SKM-1 treated with dmso at 0.1 percent for 144 hours (cell line): ENCODE measurements at regions not wholly inside any gene's neighbourhood (a gene's known extent, or its start where the extent isn't known, plus 50 kb on each side); places are given as distances from the start of the nearest gene placed in this dataset.
"Not testable (repeated sequence)": the region's sequence is repeated elsewhere in the genome, so short reads cannot be mapped to it uniquely, and the experiment has no call there.

ENCODE experiments used
- DNase-seq: peaks from one replicate; lab custom pipeline; 2025; ENCODE audit not compliant: unreplicated experiment; lab: John Stamatoyannopoulos, UW

DNA sequence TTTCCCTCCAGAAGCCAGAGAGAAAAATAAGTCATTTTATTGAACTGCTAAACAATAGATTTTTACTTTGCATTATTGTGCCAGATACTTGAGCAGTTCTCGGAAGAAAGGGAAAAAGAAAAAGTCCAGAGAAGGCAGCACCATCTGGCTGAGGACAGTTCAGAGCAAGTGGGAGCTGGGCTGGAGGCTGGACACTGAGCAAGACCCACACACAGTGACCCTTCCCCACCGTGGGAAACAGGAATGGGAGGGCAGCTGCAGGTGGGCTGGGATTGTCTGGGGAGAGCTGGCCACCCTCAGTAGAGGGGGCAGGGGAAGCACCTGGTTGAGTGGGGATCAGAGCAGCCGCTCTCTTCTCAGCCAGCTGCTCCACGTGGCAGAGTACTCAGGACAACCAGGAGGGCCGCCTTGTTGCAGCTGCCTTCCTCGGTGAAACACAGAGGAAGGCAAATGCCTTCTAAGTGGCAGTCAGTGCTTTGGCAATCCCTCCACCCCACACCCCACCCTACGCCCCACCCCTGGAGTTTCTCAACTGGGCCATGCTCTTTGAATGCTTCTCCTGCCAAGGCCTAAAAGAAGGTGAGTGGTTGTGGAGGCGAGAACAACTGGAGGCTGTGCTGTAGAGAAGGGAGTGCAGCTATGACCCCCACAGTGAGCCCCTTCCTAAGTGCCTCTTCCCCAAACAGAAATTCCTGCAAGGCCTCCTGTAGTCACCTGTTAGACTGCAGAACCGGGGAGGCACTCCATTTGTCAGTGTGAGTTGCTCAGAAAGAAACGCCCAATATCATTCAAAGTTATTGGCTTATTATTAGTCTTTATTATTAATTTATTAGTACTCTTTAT, 179.3 kb downstream of the ZIC5 start:
- no peak for DNase-seq

- DNase-seq: no peak
Observed at GRCh38 chr13:99782669-99783068, 188.9 kb downstream of the ZIC5 start.

DNA sequence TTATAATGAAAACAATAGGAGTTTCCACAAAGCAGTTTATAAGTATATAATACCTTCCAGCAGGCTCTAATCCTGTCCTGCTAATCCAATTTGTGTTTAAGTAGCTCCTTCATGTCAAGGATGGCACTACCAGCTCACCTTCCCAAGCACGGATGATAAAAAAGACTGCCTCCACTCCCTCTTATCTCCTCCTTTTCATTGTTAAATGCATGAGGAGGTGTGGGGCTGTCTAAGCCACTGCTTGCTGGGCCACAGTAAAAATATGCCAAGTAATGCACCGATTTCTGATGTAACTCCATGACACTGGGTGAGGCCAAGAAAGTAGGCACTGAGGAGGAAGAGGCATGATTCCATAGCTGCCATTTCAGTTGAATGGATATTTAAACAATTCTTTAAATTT, 193.1 kb downstream of the ZIC5 start:
- no peak for DNase-seq

GRCh38 chr13:99777873-99778272, 193.7 kb downstream of the ZIC5 start:
- no peak for DNase-seq

DNA sequence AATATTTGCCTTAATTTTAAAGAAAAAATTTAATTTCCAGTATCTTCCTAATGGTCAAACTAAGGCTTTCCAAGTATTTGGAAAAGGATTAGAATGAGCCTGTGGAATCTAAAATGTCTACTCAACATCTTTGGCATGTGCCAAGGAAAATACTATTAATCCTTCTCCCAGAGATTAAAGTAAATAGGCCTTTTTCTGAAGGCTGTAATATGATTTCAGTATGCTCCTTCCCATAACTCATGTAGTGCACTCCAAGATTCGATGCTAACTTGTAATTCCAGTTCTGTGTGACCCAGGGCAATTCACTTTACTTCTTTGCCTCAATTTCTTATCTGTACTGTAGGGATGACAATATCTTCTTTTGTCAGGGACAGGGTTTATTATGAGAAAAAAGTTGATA, 196.9 kb downstream of the ZIC5 start:
- no peak for DNase-seq

DNA sequence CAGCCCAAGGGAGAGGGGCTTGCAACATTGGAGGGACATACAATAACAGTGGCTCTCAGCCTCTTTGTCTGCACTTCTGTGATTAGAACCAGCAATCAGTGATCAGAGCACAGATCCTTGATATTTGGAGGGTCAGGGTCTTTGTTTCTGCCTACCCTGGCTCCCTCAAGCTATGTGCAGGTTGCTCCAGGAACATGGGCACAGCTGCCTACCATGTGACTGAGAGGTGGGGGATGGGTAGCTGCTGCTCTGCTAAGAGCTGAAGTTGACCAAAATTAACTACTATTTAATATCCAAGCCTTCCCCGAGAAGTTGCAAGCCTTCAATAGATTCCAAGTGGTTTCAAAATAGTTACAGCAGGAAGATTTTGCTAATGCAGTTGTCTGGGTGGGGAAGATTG, 202.6 kb downstream of the ZIC5 start:
- no peak for DNase-seq

DNA sequence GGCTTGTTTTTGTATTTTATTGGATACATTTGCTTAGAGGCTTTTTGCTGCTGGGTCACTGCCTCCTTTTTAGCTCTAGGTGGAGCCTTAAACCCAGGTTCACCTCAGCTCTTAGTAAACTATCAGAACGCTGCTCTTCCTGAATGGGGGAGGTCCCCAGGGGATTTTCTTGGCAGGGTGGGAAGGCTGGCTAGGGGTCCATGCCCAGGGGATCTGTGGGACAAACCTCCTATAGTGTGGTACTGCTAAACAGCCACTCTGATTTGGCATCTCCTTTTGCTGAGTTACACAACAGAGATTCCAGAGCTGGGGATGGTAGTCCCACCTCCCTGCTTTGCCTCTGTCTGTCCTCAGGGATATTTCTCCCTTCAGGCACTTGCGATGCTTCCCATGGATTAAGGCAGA, 204.9 kb downstream of the ZIC5 start:
- DNase-seq: no peak

GRCh38 chr13:99765869-99766268, 205.7 kb downstream of the ZIC5 start:
- no peak for DNase-seq

DNA sequence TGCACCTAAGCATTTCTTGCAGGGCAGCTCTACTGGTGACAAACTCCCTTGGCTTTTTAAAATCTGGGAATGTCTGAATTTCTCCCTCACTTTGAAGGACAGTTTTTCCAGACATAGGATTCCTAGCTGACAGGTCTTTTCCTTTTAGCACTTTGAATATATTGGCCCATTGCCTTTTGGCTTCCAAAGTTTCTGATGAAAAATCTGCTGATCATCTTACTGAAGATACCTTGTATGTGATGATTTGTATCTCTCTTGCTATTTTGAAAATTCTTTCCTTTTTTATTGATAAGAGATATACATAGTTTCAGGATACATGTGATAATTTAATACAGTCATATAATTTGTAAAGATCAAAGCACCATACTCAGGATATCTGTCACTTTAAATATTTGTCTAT, 211.1 kb downstream of the ZIC5 start:
- no peak for DNase-seq

DNA sequence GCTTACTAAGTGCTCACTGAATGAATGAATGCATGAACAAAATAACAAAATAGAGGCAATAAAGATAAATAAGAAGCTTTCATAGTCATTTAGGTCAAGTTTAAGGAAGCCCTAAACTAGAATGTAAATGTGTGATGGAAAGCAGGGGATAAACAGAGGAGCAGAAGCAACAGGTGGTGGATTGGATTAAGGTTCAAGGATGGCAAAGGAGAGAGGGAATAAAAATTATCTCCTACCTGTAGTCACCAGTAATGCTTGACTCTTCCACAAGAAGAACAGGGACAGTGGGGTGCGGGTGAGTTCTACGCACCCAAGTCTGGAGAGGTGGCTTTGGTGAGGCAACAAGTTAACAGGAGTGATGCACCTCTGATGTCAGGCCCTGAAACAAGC, 212.4 kb downstream of the ZIC5 start:
- DNase-seq: no peak

- no peak for DNase-seq
Observed at GRCh38 chr13:99758460-99759162, 213.0 kb downstream of the ZIC5 start.

DNA sequence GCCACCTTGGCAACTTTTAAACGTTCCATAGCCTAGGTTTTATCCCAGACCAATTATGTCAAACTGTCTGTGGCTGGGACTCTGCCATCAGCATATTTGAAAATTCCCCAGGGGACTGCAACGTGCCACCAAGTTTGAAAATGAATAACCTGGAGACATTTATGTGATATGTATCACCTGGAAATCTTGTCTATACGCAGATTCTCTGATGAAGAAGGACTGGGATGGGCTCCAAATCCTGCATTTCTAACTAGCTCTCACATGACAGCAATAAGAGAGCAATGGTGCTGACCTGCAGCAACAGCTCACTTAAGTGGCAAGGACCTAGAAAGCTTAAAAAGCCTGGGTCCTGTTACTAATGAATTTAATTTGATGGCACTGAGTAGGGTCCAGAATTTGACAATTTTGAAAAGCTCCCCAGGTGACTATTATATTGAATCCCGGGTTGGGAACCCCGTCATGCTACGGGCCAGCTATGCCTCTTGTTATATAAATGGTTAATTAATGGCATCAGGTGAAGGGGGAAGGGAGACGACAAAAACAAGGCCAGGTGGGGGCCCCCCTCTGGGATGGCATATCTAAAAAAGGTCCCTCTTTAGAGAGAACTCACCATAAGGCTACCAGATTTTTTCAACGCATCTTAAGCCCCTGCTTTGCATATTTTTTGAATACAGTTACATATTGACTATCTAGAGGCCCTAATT, 213.7 kb downstream of the ZIC5 start:
- DNase-seq: no peak

DNA sequence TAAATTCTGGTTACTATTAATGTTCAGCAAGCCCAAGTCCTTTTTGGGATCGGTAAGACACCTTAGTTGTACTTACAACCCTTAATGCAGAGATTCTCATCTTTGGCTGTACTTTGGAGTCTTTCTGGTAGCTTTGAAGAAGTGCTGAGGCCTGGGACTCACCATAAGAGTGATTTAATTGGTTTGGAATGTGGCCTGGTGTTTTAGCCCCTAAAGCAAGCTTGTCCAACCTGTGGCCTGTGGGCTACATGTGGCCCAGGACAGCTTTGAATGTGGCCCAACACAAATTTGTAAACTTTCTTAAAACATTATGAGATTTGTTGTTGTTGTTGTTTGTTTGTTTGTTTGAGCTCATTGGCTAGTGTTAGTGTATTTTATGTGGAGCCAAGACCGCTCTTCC, 215.3 kb downstream of the ZIC5 start:
- no peak for DNase-seq

GRCh38 chr13:99754750-99755149, 216.8 kb downstream of the ZIC5 start:
- DNase-seq: not testable (repeated sequence)

DNA sequence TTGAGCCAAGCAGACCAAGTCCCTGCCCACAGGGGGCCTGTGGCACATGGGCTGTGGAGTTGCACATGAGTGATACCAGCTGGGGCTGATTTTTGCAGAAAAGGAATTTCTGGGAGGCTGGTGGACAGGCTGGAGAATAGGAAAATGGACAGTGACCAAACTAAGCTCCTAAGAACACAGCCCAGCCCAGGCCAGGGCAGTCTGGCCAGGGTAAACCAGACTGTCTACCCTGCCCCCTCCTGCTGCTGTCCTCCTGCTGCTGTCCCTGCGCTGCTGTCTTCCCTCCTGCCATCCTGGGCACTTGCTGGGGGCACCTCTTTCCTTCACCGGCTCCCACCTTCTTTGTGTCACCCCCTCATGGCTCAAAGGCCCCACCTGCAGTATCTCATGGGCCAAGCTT, 219.2 kb downstream of the ZIC5 start:
- DNase-seq: no peak

DNA sequence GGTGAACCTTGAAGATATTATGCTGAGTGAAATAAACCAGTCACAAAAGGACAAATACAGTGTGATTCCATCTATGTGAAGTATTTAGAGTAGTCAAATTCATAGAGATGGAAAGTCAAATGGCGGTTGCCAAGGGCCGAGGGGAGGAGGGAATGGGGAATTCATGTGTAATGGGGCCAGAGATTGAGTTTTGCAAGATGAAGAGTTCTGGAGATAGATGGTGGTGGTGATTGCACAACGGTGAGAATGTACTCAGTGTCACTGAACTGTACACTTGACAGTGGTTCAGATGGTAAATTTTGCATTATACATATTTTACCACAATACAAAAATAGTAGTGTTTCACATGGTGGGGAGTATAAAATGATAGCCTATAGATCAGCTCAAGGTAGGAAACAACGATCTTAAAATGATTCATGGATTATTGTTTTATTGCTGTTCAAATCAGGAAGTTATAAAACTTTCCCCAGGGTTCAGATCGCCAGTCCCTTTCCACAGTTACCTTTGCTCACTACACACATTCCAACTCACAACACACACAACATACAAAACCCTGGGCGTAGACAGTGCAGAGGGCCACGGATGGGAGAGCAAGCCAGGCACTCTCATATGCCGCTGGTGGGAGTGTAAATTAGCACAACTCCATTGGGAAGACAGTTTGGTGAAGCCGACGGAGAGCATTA, 219.9 kb downstream of the ZIC5 start:
- DNase-seq: no peak

GRCh38 chr13:99750951-99751350, 220.6 kb downstream of the ZIC5 start:
- DNase-seq: no peak

GRCh38 chr13:99749271-99750019, 222.1 kb downstream of the ZIC5 start:
- DNase-seq: no peak

DNA sequence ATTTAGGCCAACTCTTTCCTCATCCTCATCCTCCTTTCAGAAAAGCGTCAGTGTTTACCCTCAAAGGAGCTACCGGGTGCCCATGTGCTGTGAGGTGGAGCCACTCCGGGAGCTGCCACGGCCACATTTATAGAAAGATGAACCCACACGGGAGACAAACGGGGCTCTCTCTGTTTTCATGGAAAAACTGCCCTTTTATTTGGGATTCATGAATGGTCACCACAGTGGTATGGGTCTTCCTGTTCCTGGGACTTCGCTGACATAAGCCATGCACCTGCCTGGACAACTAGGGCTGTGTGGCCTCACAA, 224.2 kb downstream of the ZIC5 start:
- no peak for DNase-seq

GRCh38 chr13:99746637-99747402, 224.7 kb downstream of the ZIC5 start:
- no peak for DNase-seq
